GM19467 (cell line): ENCODE measurements at regions not wholly inside any gene's neighbourhood (a gene's known extent, or its start where the extent isn't known, plus 50 kb on each side); places are given as distances from the start of the nearest gene placed in this dataset.
"Not testable (repeated sequence)": the region's sequence is repeated elsewhere in the genome, so short reads cannot be mapped to it uniquely, and the experiment has no call there.

Experiments used
- ATAC-seq: cut with Tn5 transposase; IDR thresholded peaks from one replicate; pipeline ENCODE4 v1.9.1; 2021; ENCODE audit warnings: mild to moderate bottlenecking, moderate library complexity; ENCODE audit not compliant: unreplicated experiment

- no peak for ATAC-seq
Observed at GRCh38 chr6:22738194-22738593, 168.8 kb downstream of the HDGFL1 start.

- ATAC-seq, result no peak
Observed at GRCh38 chr6:22747571-22747970, 178.2 kb downstream of the HDGFL1 start.

- no peak for ATAC-seq
Observed at GRCh38 chr6:22748681-22749080, 179.3 kb downstream of the HDGFL1 start.

- no peak for ATAC-seq
Observed at GRCh38 chr6:22749696-22750095, 180.3 kb downstream of the HDGFL1 start.

GRCh38 chr6:22751223-22751622, 181.9 kb downstream of the HDGFL1 start:
- ATAC-seq, result no peak

- ATAC-seq, result no peak
Observed at GRCh38 chr6:22752522-22752921, 183.2 kb downstream of the HDGFL1 start.

GRCh38 chr6:22754061-22754460, 184.7 kb downstream of the HDGFL1 start:
- ATAC-seq, result no peak

- no peak for ATAC-seq
Observed at GRCh38 chr6:22755605-22756004, 186.2 kb downstream of the HDGFL1 start.

GRCh38 chr6:22756365-22756764, 187.0 kb downstream of the HDGFL1 start:
- ATAC-seq, result no peak

- no peak for ATAC-seq
Observed at GRCh38 chr6:22764496-22764895, 195.1 kb downstream of the HDGFL1 start.

- ATAC-seq, result no peak
Observed at GRCh38 chr6:22765015-22765414, 195.6 kb downstream of the HDGFL1 start.

- no peak for ATAC-seq
Observed at GRCh38 chr6:22766979-22767378, 197.6 kb downstream of the HDGFL1 start.

- ATAC-seq, result no peak
Observed at GRCh38 chr6:22770054-22770453, 200.7 kb downstream of the HDGFL1 start.

- ATAC-seq, result no peak
Observed at GRCh38 chr6:22774129-22774528, 204.8 kb downstream of the HDGFL1 start.

GRCh38 chr6:22778438-22778837, 209.1 kb downstream of the HDGFL1 start:
- not testable (repeated sequence) for ATAC-seq

- ATAC-seq, result no peak
Observed at GRCh38 chr6:22779062-22779461, 209.7 kb downstream of the HDGFL1 start.

GRCh38 chr6:22783931-22784330, 214.6 kb downstream of the HDGFL1 start:
- no peak for ATAC-seq

- no peak for ATAC-seq
Observed at GRCh38 chr6:22784601-22785410, 215.4 kb downstream of the HDGFL1 start.

GRCh38 chr6:22788038-22788437, 218.7 kb downstream of the HDGFL1 start:
- no peak for ATAC-seq

GRCh38 chr6:22789315-22789714, 219.9 kb downstream of the HDGFL1 start:
- no peak for ATAC-seq

GRCh38 chr6:22794844-22795243, 225.5 kb downstream of the HDGFL1 start:
- ATAC-seq, result no peak

GRCh38 chr6:22800451-22800850, 231.1 kb downstream of the HDGFL1 start:
- no peak for ATAC-seq

- no peak for ATAC-seq
Observed at GRCh38 chr6:22801831-22802230, 232.5 kb downstream of the HDGFL1 start.
